Heart right ventricle (tissue), 16 donors: ENCODE measurements at regions not wholly inside any gene's neighbourhood (a gene's known extent, or its start where the extent isn't known, plus 50 kb on each side); places are given as distances from the start of the nearest gene placed in this dataset.

Experiments
- ATAC-seq, 8 donors: fragments of 200-7000 bp; cut with Tn5 transposase; one replicate each; pipeline ENCODE4 v1.9.1; 2020; ENCODE audit warnings: mild to moderate bottlenecking in 8 of 8, moderate library complexity in 8 of 8, moderate number of reproducible peaks in 1 of 8
- DNase-seq, 2 donors: peaks; one replicate each; pipeline ENCODE4 v3.0.0-alpha.2; 2020
- H3K27ac ChIP-seq, 10 donors: fragments of 200-600 bp; sonication (generic) in 2 of 10; one replicate each; pipeline versions ENCODE4 v1.5.0 to v1.8.0; 2020 to 2022; ENCODE audit warnings: mild to moderate bottlenecking in 3 of 10
- H3K27me3 ChIP-seq, 7 donors: fragments of 200-600 bp; one replicate each; pipeline ENCODE4 v1.8.0; 2021 to 2022; ENCODE audit warnings: mild to moderate bottlenecking in 2 of 7
- H3K36me3 ChIP-seq, 9 donors: fragments of 200-600 bp; sonication (generic) in 1 of 9; one replicate each; pipeline versions ENCODE4 v1.5.0 to v1.8.0; 2020 to 2022; ENCODE audit warnings: mild to moderate bottlenecking in 2 of 9
- H3K4me1 ChIP-seq, 9 donors: fragments of 200-600 bp; sonication (generic) in 1 of 9; one replicate each; pipeline versions ENCODE4 v1.5.0 to v1.8.0; 2020 to 2022; ENCODE audit warnings: mild to moderate bottlenecking in 4 of 9
- H3K4me3 ChIP-seq, 10 donors: fragments of 200-600 bp; sonication (generic) in 2 of 10; one replicate each; pipeline versions ENCODE4 v1.5.0 to v1.8.0; 2020 to 2022; ENCODE audit warnings: mild to moderate bottlenecking in 7 of 10, moderate library complexity in 2 of 10
- H3K9me3 ChIP-seq, 11 donors: fragments of 200-600 bp in 10 of 11; sonication (generic) in 2 of 11; one replicate each; pipeline versions ENCODE4 v1.5.0 to v1.8.0; 2013 to 2022; ENCODE audit warnings: mild to moderate bottlenecking in 2 of 11, control low read depth in 1 of 11, moderate library complexity in 1 of 11
- WGBS, 2 donors: extraction: QIAGEN DNeasy Blood & Tissue Kit; methylation state at CpG; one replicate each; pipeline ENCODE4 v1.1.7; 2013; ENCODE audit warnings: inconsistent platforms in 1 of 2; 5-methylcytosine and 5-hydroxymethylcytosine counted together
- intact Hi-C, 10 donors: fragments of 100-400 bp; cut with DNase I; formaldehyde crosslinking; loops; one replicate each; pipeline versions ENCODE4 v1.11.1 to v1.14.2; 2022
- TF ChIP-seq, protein P1 (sequence below), 9 donors: fragments of 200-600 bp; sonication (generic) in 2 of 9; IDR thresholded peaks; one replicate each; pipeline versions ENCODE4 v1.5.0 to v1.8.0; 2021 to 2022; ENCODE audit warnings: antibody characterized with exemption in 9 of 9, mild to moderate bottlenecking in 5 of 9, moderate library complexity in 1 of 9
- donor health status: Arrhythmogenic right ventricular cardiomyopathy.
- donor health status: ischemic (EF 13 %, LVEDD 7.1; RV severe dilation, severe dysfunction).
- donor health status: healthy with polysubstance abuse.
- donor health status: DM: no; HTN: yes; CAD: no.
- donor health status: DM: no; HTN: no; CAD: no.
- donor health status: ischemic (EF 25% LVEDD 6.9; RV normal size, moderate dysfunction).
- donor health status: ischemic (EF 25% LVEDD 5.7; RV mildly dilated, moderate dysfunction).
- donor health status: healthy.
- donor health status: DM: yes; HTN: yes; CAD: no.
- donor health status: Ischemic cardiomyopathy.
- donor health status: ischemic (EF 35%, LVEDD 5.7; RV mildly dilated, moderate dysfunction).
- donor health status: nonischemic (EF 11% LVEDD 7.7; RV severe dilation, severe dysfunction).
- donor health status: DM: yes; HTN: yes; CAD: no.
- donor health status: PGD.
- donor health status: ischemic (EF 29% LVEDD 5.4; RV normal size, mild dysfunction).
- donor health status: nonischemic (EF 23%, LVEDD 6.1; RV moderate dilation, normal function).

DNA sequence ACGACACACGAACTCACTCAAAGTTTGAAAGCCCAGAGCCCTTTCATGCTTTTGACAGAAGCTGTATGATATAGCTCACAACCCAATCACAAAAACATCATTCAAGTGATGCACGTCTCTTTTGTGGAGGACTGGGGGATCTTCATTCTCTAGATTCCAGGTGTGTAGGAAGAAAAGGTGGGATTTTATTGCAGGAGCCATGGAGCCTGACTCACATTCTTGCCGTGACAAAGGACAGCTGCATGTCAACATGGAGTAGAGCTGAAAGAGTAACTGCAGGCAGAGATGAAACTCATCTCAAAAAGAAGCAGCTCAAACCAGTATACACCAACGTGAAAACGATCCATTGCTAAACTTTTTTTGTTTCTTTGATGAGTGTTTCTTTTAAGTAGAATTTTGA lies 50.9 kb upstream of the PDE1A start:
- H3K4me3 ChIP-seq: no peak overlapping the region
- ATAC-seq (no peak), DNase-seq (no peak)
- no peak overlapping the region for H3K27ac ChIP-seq
- intact Hi-C loops: no loop called here
- whole genome bisulfite sequencing, 2 donors: 75 to 78% methylated on average over 6 of the region's 6 CpGs
- TF ChIP-seq, protein P1, sequence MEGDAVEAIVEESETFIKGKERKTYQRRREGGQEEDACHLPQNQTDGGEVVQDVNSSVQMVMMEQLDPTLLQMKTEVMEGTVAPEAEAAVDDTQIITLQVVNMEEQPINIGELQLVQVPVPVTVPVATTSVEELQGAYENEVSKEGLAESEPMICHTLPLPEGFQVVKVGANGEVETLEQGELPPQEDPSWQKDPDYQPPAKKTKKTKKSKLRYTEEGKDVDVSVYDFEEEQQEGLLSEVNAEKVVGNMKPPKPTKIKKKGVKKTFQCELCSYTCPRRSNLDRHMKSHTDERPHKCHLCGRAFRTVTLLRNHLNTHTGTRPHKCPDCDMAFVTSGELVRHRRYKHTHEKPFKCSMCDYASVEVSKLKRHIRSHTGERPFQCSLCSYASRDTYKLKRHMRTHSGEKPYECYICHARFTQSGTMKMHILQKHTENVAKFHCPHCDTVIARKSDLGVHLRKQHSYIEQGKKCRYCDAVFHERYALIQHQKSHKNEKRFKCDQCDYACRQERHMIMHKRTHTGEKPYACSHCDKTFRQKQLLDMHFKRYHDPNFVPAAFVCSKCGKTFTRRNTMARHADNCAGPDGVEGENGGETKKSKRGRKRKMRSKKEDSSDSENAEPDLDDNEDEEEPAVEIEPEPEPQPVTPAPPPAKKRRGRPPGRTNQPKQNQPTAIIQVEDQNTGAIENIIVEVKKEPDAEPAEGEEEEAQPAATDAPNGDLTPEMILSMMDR (IDR thresholded peaks at IDR 0.05): no peak
- no peaks in the 10 kb centered on the region for H3K4me1 ChIP-seq
- no peaks in the 10 kb centered on the region for H3K27me3 ChIP-seq
- peaks cover 0 to 10% (median 3%) of the 10 kb centered on the region in 11 donors for H3K9me3 ChIP-seq
- no peaks in the 10 kb centered on the region for H3K36me3 ChIP-seq

DNA sequence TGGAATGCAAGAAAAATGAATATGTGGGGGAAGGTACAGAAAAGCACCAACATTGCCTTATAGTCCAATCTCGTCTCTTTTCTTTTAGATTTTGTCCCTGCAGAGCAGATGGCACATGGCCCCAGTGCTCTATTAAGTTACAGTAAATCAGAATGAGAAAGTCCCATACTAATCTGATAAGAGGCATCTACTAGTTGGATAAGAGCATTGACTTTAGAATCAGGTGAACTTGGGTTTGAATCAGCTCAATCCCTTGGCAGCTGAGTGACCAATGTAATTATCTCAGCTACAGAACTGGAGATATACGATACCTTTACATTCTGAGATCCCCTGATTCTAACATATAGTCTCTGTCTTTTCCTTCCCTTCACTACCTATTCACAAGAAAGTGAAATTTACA lies 54.8 kb upstream of the PDE1A start:
- ATAC-seq (no peak), DNase-seq (no peak)
- 92 to 97% methylated on average over 2 of the region's 2 CpGs for WGBS, 2 donors
- intact Hi-C loops: no loop called here
- TF ChIP-seq, protein P1 (IDR thresholded peaks at IDR 0.05): no peak
- Histone ChIP-seq H3K4me1 (no peaks in the 10 kb centered on the region), H3K27ac (no peak overlapping the region), H3K27me3 (no peaks in the 10 kb centered on the region), H3K36me3 (no peaks in the 10 kb centered on the region), H3K4me3 (no peak overlapping the region), H3K9me3 (no peaks in the 10 kb centered on the region)

DNA sequence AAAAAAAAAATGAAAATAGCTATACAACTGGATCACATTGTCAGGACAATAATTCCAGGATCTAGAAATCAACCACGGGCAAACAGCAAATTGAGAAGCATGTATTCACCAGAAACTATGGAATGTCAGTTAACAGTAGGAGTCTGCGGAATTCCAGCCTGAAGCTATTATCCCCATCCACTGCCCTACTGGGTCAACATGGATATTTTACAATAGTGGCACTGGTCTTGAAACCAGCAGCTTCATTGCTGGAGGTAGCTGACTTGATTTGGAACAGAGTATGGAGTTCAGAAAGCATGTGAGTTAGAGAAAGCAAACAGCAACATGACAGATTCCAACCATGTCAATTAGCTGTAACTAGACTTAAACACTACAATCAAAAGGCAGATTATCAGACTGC lies 55.7 kb upstream of the PDE1A start:
- no peak for DNase-seq
- WGBS, 2 donors: 91 to 92% methylated on average over 2 of the region's 2 CpGs
- H3K36me3 ChIP-seq: no peaks in the 10 kb centered on the region
- H3K9me3 ChIP-seq: no peaks in the 10 kb centered on the region
- no peak overlapping the region for H3K27ac ChIP-seq
- TF ChIP-seq, protein P1 (IDR thresholded peaks at IDR 0.05): no peak
- intact Hi-C loops: no loop called here
- no peaks in the 10 kb centered on the region for H3K27me3 ChIP-seq
- H3K4me3 ChIP-seq: no peak overlapping the region
- no peaks in the 10 kb centered on the region for H3K4me1 ChIP-seq
- ATAC-seq: no peak

DNA sequence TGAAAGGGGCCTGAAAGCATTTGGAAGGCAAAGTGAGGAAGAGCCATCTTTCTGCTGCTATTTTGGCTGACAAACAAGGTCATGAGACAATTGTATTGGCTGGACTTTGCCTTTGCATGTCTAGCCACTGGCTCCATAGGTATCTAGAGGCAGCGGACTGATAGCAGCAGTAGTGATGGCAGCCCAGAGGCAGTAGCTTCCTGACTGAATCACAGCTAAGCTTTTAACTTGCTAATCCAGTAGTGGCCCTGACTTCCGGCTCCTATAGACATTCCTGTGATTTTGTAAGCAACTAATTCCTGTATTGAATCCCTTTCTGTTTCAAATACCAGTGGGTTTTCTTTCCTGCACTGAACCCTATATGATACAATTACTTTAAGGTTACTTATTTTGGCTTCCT lies 69.8 kb upstream of the PDE1A start:
- WGBS, 2 donors: 88 to 93% methylated on average over 2 of the region's 2 CpGs
- intact Hi-C loops: no loop called here
- Histone ChIP-seq H3K4me1 (no peaks in the 10 kb centered on the region), H3K27me3 (no peaks in the 10 kb centered on the region), H3K4me3 (no peak overlapping the region), H3K36me3 (no peaks in the 10 kb centered on the region), H3K27ac (no peak overlapping the region), H3K9me3 (no peaks in the 10 kb centered on the region)
- DNase-seq: no peak
- TF ChIP-seq, protein P1 (IDR thresholded peaks at IDR 0.05): no peak
- no peak for ATAC-seq
